ENCODE measurements at regions not wholly inside any gene's neighbourhood (a gene's known extent, or its start where the extent isn't known, plus 50 kb on each side); places are given as distances from the start of the nearest gene placed in this dataset.

DNA sequence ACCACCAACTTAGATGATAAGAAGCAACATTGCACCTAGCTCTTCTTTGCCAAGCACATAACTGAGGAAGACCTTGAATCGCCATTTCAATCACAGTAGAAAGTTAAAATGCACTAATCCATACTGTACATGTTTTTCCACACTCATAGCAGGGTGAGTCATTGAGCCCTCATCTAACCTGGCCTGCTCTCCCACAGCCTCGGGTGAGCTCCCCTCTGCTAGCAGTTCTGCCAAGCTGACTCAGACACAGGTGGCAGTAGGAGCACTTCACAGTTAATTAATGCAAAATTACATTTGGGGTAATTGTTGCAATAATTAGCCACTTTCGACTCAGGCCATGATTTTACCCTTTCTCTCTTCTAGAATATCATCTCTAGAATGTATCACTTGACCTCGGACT, 1632.8 kb upstream of the CELF4 start:
- Histone ChIP-seq H2BK20ac (ENCODE audit: low read length) (no peak overlapping the region), H3K4ac (replicated peaks; ENCODE audit: insufficient read length, low read depth, low read length) (no peak overlapping the region), H3K4me2 (ENCODE audit: insufficient read depth in 1 of 2, low read depth in 2 of 2, low read length in 2 of 2) (no peak overlapping the region), H3K56ac (replicated peaks; ENCODE audit: insufficient read length, low read depth, low read length) (no peak overlapping the region), H4K5ac (ENCODE audit: insufficient read length, low read depth, low read length) (no peak overlapping the region), H3K9ac (replicated peaks in 1 of 4; ENCODE audit: extremely low read depth in 1 of 4, low read depth in 3 of 4, low read length in 3 of 4) (no peak overlapping the region), H2BK15ac (ENCODE audit: low read length) (no peak overlapping the region), H2BK5ac (ENCODE audit: low read depth, low read length) (no peak overlapping the region), H3K79me1 (ENCODE audit: low read depth, low read length) (no peaks in the 10 kb centered on the region), H3K27ac (ENCODE audit: low read depth, low read length) (no peak overlapping the region), H3K36me3 (ENCODE audit: control insufficient read depth in 2 of 4, insufficient read depth in 4 of 4, low read length in 3 of 4) (no peaks in the 10 kb centered on the region), H3K18ac (ENCODE audit: extremely low read depth, low read length) (no peak overlapping the region), H3K23me2 (ENCODE audit: low read depth, low read length) (no peaks in the 10 kb centered on the region), H3K27me3 (replicated peaks in 1 of 4; ENCODE audit: control insufficient read depth in 3 of 4, extremely low read depth in 1 of 4, insufficient read depth in 3 of 4, low read length in 3 of 4) (no peaks in the 10 kb centered on the region), H2AFZ (ENCODE audit: low read length) (no peak overlapping the region), H3K9me3 (ENCODE audit: insufficient read depth in 2 of 2, low read depth in 1 of 2, low read length in 1 of 2) (no peaks in the 10 kb centered on the region), H3K4me3 (ENCODE audit: extremely low read depth in 1 of 4, insufficient read depth in 2 of 4, low read depth in 3 of 4, low read length in 4 of 4) (no peak overlapping the region), H4K91ac (replicated peaks; ENCODE audit: insufficient read length, low read length) (no peak overlapping the region), H3K23ac (ENCODE audit: insufficient read length) (no peak overlapping the region), H4K20me1 (replicated peaks in 1 of 2; ENCODE audit: control insufficient read depth in 1 of 2, insufficient read depth in 2 of 2, low read length in 2 of 2) (no peaks in the 10 kb centered on the region), H2BK120ac (replicated peaks; ENCODE audit: low read depth, low read length) (no peak overlapping the region), H4K8ac (ENCODE audit: extremely low read depth, insufficient read depth, low read length) (no peak overlapping the region), H3K14ac (ENCODE audit: insufficient read length) (no peak overlapping the region), H3K79me2 (ENCODE audit: control insufficient read depth in 1 of 2, insufficient read depth in 2 of 2, low read length in 2 of 2) (no peaks in the 10 kb centered on the region), H2BK12ac (ENCODE audit: low read depth, low read length) (no peak overlapping the region), H3K4me1 (replicated peaks in 1 of 4; ENCODE audit: control insufficient read depth in 3 of 4, insufficient read depth in 4 of 4, low read length in 3 of 4) (no peaks in the 10 kb centered on the region), H2AK5ac (ENCODE audit: low read depth, low read length) (no peak overlapping the region)
- DNase-seq (ENCODE audit: low read depth in 1 of 2, low spot score in 2 of 2) (no peak), FAIRE-seq (no peak)
- WGBS, 2 experiments (ENCODE audit: extremely low coverage in 1 of 2, insufficient coverage in 1 of 2, insufficient read length in 1 of 2, insufficient replicate concordance in 2 of 2, low coverage in 1 of 2, low lambda C conversion rate in 2 of 2, missing lambda C conversion rate in 1 of 2), result 86% methylated on average over 4 of the region's 4 CpGs; no CpG with 5 or more reads in 1 of the 2 experiments
- POLR2A ChIA-PET (ENCODE audit: partially characterized antibody), result no interaction called here
- CTCF ChIA-PET (ENCODE audit: partially characterized antibody), result no interaction called here
- no peak for TF ChIP-seq TEAD4 (IDR thresholded peaks at IDR 0.05; ENCODE audit: low read depth, low read length)
- TF ChIP-seq FOSL1 (IDR thresholded peaks at IDR 0.05; ENCODE audit: insufficient read depth, low read depth, low read length), result no peak

Measured in H1 (cell line).